Loucy (cell line): ENCODE measurements at regions not wholly inside any gene's neighbourhood (a gene's known extent, or its start where the extent isn't known, plus 50 kb on each side); places are given as distances from the start of the nearest gene placed in this dataset.

Source experiments
- CTCF ChIP-seq: fragments of 200-600 bp; sonication (generic); conservative IDR thresholded peaks from 2 replicates; pipeline ENCODE4 v1.5.1; 2014; ENCODE audit warnings: mild to moderate bottlenecking, antibody characterized with exemption, low read length
- EZH2phosphoT487 ChIP-seq: fragments of 200-600 bp; IDR thresholded peaks from 2 replicates; pipeline ENCODE4 v1.6.1; 2018; ENCODE audit warnings: antibody characterized with exemption, mild to moderate bottlenecking, moderate library complexity, borderline replicate concordance

GRCh38 chr13:33639158-33639557 lies 178.8 kb upstream of the RFC3 start:
- TF ChIP-seq CTCF (no peak), EZH2phosphoT487 (no peak)
